ENCODE measurements at regions not wholly inside any gene's neighbourhood (a gene's known extent, or its start where the extent isn't known, plus 50 kb on each side); places are given as distances from the start of the nearest gene placed in this dataset.

DNA sequence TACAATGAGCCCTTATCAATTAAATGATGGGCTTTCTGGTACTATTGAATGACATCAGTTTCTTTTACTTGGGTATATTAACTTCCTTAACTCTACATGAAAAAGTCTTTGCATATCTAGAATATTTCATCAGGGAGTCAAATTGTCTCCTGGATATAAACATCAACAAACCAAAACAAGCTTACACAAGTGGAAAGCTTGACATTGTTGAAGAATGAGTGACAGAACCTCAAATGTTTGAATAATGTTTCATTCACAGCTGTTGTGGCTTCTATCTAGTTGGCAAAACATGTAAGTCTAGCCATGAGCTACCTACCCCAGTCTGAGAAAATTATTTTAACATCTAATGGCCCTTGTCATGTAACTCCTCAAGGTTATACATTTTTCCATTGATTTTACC, 604.8 kb upstream of the ADAMTS5 start:
- no peaks in the 10 kb centered on the region for H3K27me3 ChIP-seq (replicated peaks; ENCODE audit: control insufficient read depth, insufficient read depth, low read length)
- TF ChIP-seq, protein P1, sequence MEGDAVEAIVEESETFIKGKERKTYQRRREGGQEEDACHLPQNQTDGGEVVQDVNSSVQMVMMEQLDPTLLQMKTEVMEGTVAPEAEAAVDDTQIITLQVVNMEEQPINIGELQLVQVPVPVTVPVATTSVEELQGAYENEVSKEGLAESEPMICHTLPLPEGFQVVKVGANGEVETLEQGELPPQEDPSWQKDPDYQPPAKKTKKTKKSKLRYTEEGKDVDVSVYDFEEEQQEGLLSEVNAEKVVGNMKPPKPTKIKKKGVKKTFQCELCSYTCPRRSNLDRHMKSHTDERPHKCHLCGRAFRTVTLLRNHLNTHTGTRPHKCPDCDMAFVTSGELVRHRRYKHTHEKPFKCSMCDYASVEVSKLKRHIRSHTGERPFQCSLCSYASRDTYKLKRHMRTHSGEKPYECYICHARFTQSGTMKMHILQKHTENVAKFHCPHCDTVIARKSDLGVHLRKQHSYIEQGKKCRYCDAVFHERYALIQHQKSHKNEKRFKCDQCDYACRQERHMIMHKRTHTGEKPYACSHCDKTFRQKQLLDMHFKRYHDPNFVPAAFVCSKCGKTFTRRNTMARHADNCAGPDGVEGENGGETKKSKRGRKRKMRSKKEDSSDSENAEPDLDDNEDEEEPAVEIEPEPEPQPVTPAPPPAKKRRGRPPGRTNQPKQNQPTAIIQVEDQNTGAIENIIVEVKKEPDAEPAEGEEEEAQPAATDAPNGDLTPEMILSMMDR (IDR thresholded peaks at IDR 0.05; ENCODE audit: insufficient read depth, low read length, poor library complexity, severe bottlenecking): no peak
- no peak overlapping the region for H3K4me3 ChIP-seq (replicated peaks; ENCODE audit: low read depth, low read length)
- DNase-seq (ENCODE audit: extremely low read depth, insufficient read length): no peak
- H3K36me3 ChIP-seq (ENCODE audit: control insufficient read depth, insufficient read depth, low read length): no peaks in the 10 kb centered on the region

DNA sequence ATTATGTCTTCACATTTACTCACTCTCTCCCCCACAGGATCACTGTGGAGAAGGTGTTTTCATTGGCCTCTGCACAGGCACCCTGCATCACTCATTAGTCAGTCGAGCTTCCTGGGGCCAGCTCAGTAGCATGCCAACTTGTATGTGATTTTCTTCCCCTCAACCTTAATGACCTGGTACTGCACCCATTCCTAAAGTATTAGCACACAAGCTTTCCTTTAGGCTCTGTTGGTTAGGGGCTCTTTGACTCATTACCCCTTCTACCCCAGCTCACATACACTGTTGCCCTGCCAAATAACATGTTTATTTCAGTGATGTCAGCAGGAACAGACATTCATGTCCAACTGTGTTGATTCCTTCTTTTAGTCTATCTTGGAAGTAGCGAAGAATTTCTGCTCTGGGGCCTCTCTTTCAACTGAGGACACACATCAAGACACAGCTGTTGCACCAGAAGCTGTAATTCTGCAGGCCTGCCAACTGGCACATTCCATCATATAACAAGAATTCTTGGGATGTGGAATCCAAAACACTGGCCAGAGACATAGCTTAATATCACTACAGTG, 603.5 kb upstream of the ADAMTS5 start:
- DNase-seq (ENCODE audit: extremely low read depth, insufficient read length): no peak
- TF ChIP-seq, protein P1 (IDR thresholded peaks at IDR 0.05; ENCODE audit: insufficient read depth, low read length, poor library complexity, severe bottlenecking): no peak
- Histone ChIP-seq H3K27me3 (replicated peaks; ENCODE audit: control insufficient read depth, insufficient read depth, low read length) (no peaks in the 10 kb centered on the region), H3K36me3 (ENCODE audit: control insufficient read depth, insufficient read depth, low read length) (no peaks in the 10 kb centered on the region), H3K4me3 (replicated peaks; ENCODE audit: low read depth, low read length) (no peak overlapping the region)

DNA sequence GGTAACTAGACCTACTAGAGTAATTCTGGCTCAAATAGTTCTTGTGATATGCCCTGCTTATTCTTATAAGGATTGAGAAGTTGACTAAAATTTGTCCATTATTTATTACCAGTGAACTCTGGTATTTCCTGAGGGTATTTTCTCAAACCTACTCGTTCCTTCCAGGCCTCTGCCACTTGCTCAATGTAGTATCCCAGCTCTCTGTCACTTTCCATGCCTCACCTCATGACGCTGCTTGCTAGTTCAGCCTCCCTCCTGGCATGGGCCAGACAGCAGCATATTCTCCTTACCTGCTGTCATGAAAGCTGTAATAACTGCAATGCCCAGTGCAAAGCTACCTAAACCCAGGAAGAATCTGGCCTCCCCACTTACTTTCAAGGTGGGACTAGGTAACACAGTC, 602.9 kb upstream of the ADAMTS5 start:
- TF ChIP-seq, protein P1 (IDR thresholded peaks at IDR 0.05; ENCODE audit: insufficient read depth, low read length, poor library complexity, severe bottlenecking): no peak
- Histone ChIP-seq H3K4me3 (replicated peaks; ENCODE audit: low read depth, low read length) (no peak overlapping the region), H3K36me3 (ENCODE audit: control insufficient read depth, insufficient read depth, low read length) (no peaks in the 10 kb centered on the region), H3K27me3 (replicated peaks; ENCODE audit: control insufficient read depth, insufficient read depth, low read length) (no peaks in the 10 kb centered on the region)
- DNase-seq (ENCODE audit: extremely low read depth, insufficient read length): no peak

DNA sequence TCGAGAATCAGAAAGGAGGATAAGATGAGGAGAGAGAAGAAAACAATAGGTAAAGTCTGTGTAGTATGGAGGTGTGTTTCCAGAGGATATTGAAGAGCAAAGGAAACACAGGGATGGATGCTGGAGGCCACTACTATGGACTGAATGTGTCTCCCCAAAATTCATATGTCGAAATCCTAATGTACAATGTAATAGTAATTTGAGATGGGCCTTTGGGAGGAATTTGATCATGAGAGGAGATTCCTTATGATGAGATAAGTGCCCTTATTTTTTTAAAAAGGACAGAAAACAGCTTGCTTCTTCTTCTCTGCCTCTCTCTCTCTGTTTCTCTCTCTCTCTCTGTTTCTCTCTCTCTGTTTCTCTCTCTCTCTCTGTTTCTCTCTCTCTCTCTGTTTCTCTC, 602.2 kb upstream of the ADAMTS5 start:
- no peak for DNase-seq (ENCODE audit: extremely low read depth, insufficient read length)
- H3K4me3 ChIP-seq (replicated peaks; ENCODE audit: low read depth, low read length): no peak overlapping the region
- H3K36me3 ChIP-seq (ENCODE audit: control insufficient read depth, insufficient read depth, low read length): no peaks in the 10 kb centered on the region
- no peaks in the 10 kb centered on the region for H3K27me3 ChIP-seq (replicated peaks; ENCODE audit: control insufficient read depth, insufficient read depth, low read length)
- TF ChIP-seq, protein P1 (IDR thresholded peaks at IDR 0.05; ENCODE audit: insufficient read depth, low read length, poor library complexity, severe bottlenecking): no peak

DNA sequence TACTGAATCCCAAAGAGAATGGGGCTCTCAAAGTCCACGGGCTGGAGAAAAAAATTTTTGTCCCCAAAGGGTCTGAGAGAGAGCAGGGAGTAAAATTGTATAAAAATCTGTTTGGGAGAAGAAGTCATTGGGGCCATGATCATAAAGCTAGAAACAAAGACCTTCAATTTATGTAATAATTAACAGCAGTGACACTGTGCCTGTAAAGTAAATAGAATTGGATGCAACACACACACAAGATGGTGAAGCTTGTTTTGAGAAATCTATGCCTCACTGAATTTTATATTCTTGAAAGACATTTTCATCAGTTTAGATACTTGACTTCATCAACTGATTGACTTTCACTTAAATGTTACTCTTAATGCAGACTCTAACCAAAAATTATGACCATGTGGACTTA, 600.5 kb upstream of the ADAMTS5 start:
- Histone ChIP-seq H3K36me3 (ENCODE audit: control insufficient read depth, insufficient read depth, low read length) (no peaks in the 10 kb centered on the region), H3K27me3 (replicated peaks; ENCODE audit: control insufficient read depth, insufficient read depth, low read length) (no peaks in the 10 kb centered on the region), H3K4me3 (replicated peaks; ENCODE audit: low read depth, low read length) (no peak overlapping the region)
- DNase-seq (ENCODE audit: extremely low read depth, insufficient read length): no peak
- TF ChIP-seq, protein P1 (IDR thresholded peaks at IDR 0.05; ENCODE audit: insufficient read depth, low read length, poor library complexity, severe bottlenecking): no peak

DNA sequence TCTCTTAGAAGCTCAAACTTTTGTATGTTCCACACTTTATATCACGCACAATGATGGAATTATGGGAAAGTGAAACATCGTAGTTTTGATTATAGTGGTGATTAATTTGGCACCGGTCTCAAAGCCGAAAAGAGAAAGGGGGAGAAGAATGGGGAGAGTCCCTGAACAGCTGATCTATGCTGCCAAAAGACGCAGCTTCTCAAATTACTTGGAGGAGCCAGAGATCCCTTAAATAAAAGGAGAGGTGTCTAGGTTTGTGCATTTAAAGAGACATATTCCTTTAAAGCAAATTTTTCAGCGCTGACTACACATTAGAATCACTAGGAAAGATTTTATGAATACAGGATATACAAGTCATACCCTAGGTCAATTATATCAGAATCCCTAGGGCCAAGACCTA, 599.6 kb upstream of the ADAMTS5 start:
- Histone ChIP-seq H3K27me3 (replicated peaks; ENCODE audit: control insufficient read depth, insufficient read depth, low read length) (no peaks in the 10 kb centered on the region), H3K36me3 (ENCODE audit: control insufficient read depth, insufficient read depth, low read length) (no peaks in the 10 kb centered on the region), H3K4me3 (replicated peaks; ENCODE audit: low read depth, low read length) (no peak overlapping the region)
- TF ChIP-seq, protein P1 (IDR thresholded peaks at IDR 0.05; ENCODE audit: insufficient read depth, low read length, poor library complexity, severe bottlenecking): no peak
- no peak for DNase-seq (ENCODE audit: extremely low read depth, insufficient read length)
